HuH-7 (cell line): ENCODE measurements at regions not wholly inside any gene's neighbourhood (a gene's known extent, or its start where the extent isn't known, plus 50 kb on each side); places are given as distances from the start of the nearest gene placed in this dataset.

ENCODE experiments used
- DNase-seq: peaks from one replicate; pipeline ENCODE4 v3.0.0; 2011; ENCODE audit warnings: low spot score

GRCh38 chr2:8477552-8478470, 204.0 kb upstream of the ID2 start:
- no peak for DNase-seq

- no peak for DNase-seq
Measured at GRCh38 chr2:8478471-8478793, 203.4 kb upstream of the ID2 start.

GRCh38 chr2:8479298-8479697, 202.6 kb upstream of the ID2 start:
- DNase-seq: no peak

GRCh38 chr2:8480915-8481314, 200.9 kb upstream of the ID2 start:
- no peak for DNase-seq

- no peak for DNase-seq
Measured at GRCh38 chr2:8481463-8482009, 200.3 kb upstream of the ID2 start.

- DNase-seq: no peak
Measured at GRCh38 chr2:8482432-8482831, 199.4 kb upstream of the ID2 start.

- no peak for DNase-seq
Measured at GRCh38 chr2:8484502-8485283, 197.2 kb upstream of the ID2 start.

GRCh38 chr2:8485736-8486135, 196.1 kb upstream of the ID2 start:
- no peak for DNase-seq

- no peak for DNase-seq
Measured at GRCh38 chr2:8486141-8486540, 195.7 kb upstream of the ID2 start.

- no peak for DNase-seq
Measured at GRCh38 chr2:8487461-8487932, 194.4 kb upstream of the ID2 start.

- DNase-seq: no peak
Measured at GRCh38 chr2:8488001-8488738, 193.7 kb upstream of the ID2 start.

GRCh38 chr2:8489221-8489620, 192.6 kb upstream of the ID2 start:
- no peak for DNase-seq

- no peak for DNase-seq
Measured at GRCh38 chr2:8489751-8490150, 192.1 kb upstream of the ID2 start.

- no peak for DNase-seq
Measured at GRCh38 chr2:8490166-8490721, 191.6 kb upstream of the ID2 start.

- DNase-seq: no peak
Measured at GRCh38 chr2:8491296-8492027, 190.4 kb upstream of the ID2 start.

GRCh38 chr2:8494151-8494550, 187.7 kb upstream of the ID2 start:
- DNase-seq: no peak

- DNase-seq: no peak
Measured at GRCh38 chr2:8494589-8494988, 187.3 kb upstream of the ID2 start.

- no peak for DNase-seq
Measured at GRCh38 chr2:8495189-8495989, 186.5 kb upstream of the ID2 start.

GRCh38 chr2:8496079-8496478, 185.8 kb upstream of the ID2 start:
- no peak for DNase-seq

GRCh38 chr2:8496617-8497016, 185.2 kb upstream of the ID2 start:
- DNase-seq: no peak
